ENCODE measurements at regions not wholly inside any gene's neighbourhood (a gene's known extent, or its start where the extent isn't known, plus 50 kb on each side); places are given as distances from the start of the nearest gene placed in this dataset.
A peak's percentile ranks its signal among the peaks of the same experiment; 100 is the strongest.

GRCh38 chr2:67854798-67855197 lies 208.0 kb downstream of the C1D start:
- H3K9me3 ChIP-seq (ENCODE audit: insufficient read depth, low read depth, low read length) = no peaks in the 10 kb centered on the region
- no peak for TF ChIP-seq EZH2phosphoT487 (IDR thresholded peaks at IDR 0.05; ENCODE audit: borderline replicate concordance)
- peak; percentile 43 for TF ChIP-seq CTCF (conservative IDR thresholded peaks at IDR 0.05; ENCODE audit: low read length)
- H3F3A ChIP-seq (ENCODE audit: low read depth) = no peaks in the 10 kb centered on the region
- H3K36me3 ChIP-seq (ENCODE audit: insufficient read depth, low read length) = no peaks in the 10 kb centered on the region
- H3K27me3 ChIP-seq (ENCODE audit: insufficient read depth, low read length, poor library complexity, severe bottlenecking) = no peaks in the 10 kb centered on the region
- no peaks in the 10 kb centered on the region for H4K20me1 ChIP-seq (ENCODE audit: insufficient read depth, low read length, poor library complexity, severe bottlenecking)
- H3K9me2 ChIP-seq (replicated peaks; ENCODE audit: low read depth, low read length) = no peaks in the 10 kb centered on the region
- H3K4me3 ChIP-seq (ENCODE audit: low read length, poor library complexity, severe bottlenecking) = no peak overlapping the region
- no peak overlapping the region for H3K9ac ChIP-seq (ENCODE audit: low read depth, low read length, poor library complexity, severe bottlenecking)
- no peaks in the 10 kb centered on the region for H3K79me2 ChIP-seq (ENCODE audit: insufficient read depth, low read length)
- H3K4me2 ChIP-seq (ENCODE audit: low read depth, low read length, poor library complexity, severe bottlenecking) = no peak overlapping the region
- no peaks in the 10 kb centered on the region for H3K4me1 ChIP-seq (ENCODE audit: insufficient read depth, low read length, poor library complexity, severe bottlenecking)
- H2AFZ ChIP-seq (ENCODE audit: low read length) = no peak overlapping the region

GRCh38 chr2:67856866-67857265 lies 205.9 kb downstream of the C1D start:
- Histone ChIP-seq H3K4me2 (ENCODE audit: low read depth, low read length, poor library complexity, severe bottlenecking) (no peak overlapping the region), H3K4me1 (ENCODE audit: insufficient read depth, low read length, poor library complexity, severe bottlenecking) (no peaks in the 10 kb centered on the region), H3K9ac (ENCODE audit: low read depth, low read length, poor library complexity, severe bottlenecking) (no peak overlapping the region), H3K4me3 (ENCODE audit: low read length, poor library complexity, severe bottlenecking) (no peak overlapping the region), H4K20me1 (ENCODE audit: insufficient read depth, low read length, poor library complexity, severe bottlenecking) (no peaks in the 10 kb centered on the region), H3K27me3 (ENCODE audit: insufficient read depth, low read length, poor library complexity, severe bottlenecking) (no peaks in the 10 kb centered on the region), H3F3A (ENCODE audit: low read depth) (no peaks in the 10 kb centered on the region), H3K79me2 (ENCODE audit: insufficient read depth, low read length) (no peaks in the 10 kb centered on the region), H3K9me3 (ENCODE audit: insufficient read depth, low read depth, low read length) (no peaks in the 10 kb centered on the region), H2AFZ (ENCODE audit: low read length) (no peak overlapping the region), H3K9me2 (replicated peaks; ENCODE audit: low read depth, low read length) (no peaks in the 10 kb centered on the region), H3K36me3 (ENCODE audit: insufficient read depth, low read length) (no peaks in the 10 kb centered on the region)
- TF ChIP-seq EZH2phosphoT487 (IDR thresholded peaks at IDR 0.05; ENCODE audit: borderline replicate concordance) = no peak
- TF ChIP-seq CTCF (conservative IDR thresholded peaks at IDR 0.05; ENCODE audit: low read length) = no peak

- H2AFZ ChIP-seq (ENCODE audit: low read length) = no peak overlapping the region
- no peak for TF ChIP-seq CTCF (conservative IDR thresholded peaks at IDR 0.05; ENCODE audit: low read length)
- TF ChIP-seq EZH2phosphoT487 (IDR thresholded peaks at IDR 0.05; ENCODE audit: borderline replicate concordance) = no peak
Observed at GRCh38 chr2:67857836-67858235, 205.0 kb downstream of the C1D start.

More at GRCh38 chr2:67857836-67858235, 205.0 kb downstream of the C1D start:
- Histone ChIP-seq H3K27me3 (ENCODE audit: insufficient read depth, low read length, poor library complexity, severe bottlenecking) (no peaks in the 10 kb centered on the region), H3K9ac (ENCODE audit: low read depth, low read length, poor library complexity, severe bottlenecking) (no peak overlapping the region), H4K20me1 (ENCODE audit: insufficient read depth, low read length, poor library complexity, severe bottlenecking) (no peaks in the 10 kb centered on the region), H3K79me2 (ENCODE audit: insufficient read depth, low read length) (no peaks in the 10 kb centered on the region), H3K4me3 (ENCODE audit: low read length, poor library complexity, severe bottlenecking) (no peak overlapping the region), H3F3A (ENCODE audit: low read depth) (no peaks in the 10 kb centered on the region), H3K9me2 (replicated peaks; ENCODE audit: low read depth, low read length) (no peaks in the 10 kb centered on the region), H3K4me1 (ENCODE audit: insufficient read depth, low read length, poor library complexity, severe bottlenecking) (no peaks in the 10 kb centered on the region), H3K9me3 (ENCODE audit: insufficient read depth, low read depth, low read length) (no peaks in the 10 kb centered on the region), H3K36me3 (ENCODE audit: insufficient read depth, low read length) (no peaks in the 10 kb centered on the region), H3K4me2 (ENCODE audit: low read depth, low read length, poor library complexity, severe bottlenecking) (no peak overlapping the region)
